HUDEP-2 (cell line): ENCODE measurements at regions not wholly inside any gene's neighbourhood (a gene's known extent, or its start where the extent isn't known, plus 50 kb on each side); places are given as distances from the start of the nearest gene placed in this dataset.

Experiments used
- DNase-seq, 76 experiments: peaks; one replicate each; lab custom pipeline; 2025; ENCODE audit not compliant: unreplicated experiment in 76 of 76; lab: John Stamatoyannopoulos, UW

DNA sequence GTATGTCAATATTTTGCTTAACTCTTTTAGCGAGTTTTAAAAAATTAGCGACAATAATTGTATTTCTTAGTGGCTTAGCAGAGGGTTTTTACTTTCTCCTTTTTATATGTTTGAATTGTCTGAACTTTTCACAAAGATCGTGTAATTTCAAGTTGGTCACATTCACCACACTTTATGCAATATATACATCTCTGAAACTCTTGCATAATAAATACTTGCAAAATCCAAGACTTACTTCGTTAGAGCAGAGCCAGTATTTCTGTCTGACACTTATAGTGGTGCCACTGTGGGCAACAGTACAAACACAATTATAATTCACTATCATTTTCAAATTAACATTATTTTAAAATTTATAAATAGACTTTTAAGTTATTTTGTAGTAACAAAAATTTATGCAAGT is 62.0 kb downstream of the SUCNR1 start:
- DNase-seq: no peak

DNA sequence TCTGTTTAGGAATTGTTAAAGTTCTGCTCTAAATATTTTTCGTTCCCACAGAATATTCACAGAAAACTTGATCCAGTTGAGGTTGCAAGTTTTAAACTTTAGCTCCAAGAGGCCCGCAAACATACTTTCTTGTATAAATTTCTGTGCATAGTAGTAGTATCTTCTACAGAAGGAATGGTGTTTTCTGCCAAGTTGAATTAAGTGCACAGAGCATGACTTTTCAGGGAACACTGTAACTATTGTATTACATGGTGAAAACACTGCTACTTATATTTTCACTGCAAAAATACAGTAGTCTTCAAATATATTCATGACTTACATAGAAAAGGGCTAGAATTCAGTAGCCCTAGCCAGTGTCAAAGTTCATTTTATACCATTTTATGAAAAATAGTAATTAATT is 67.0 kb downstream of the SUCNR1 start:
- no peak for DNase-seq

DNA sequence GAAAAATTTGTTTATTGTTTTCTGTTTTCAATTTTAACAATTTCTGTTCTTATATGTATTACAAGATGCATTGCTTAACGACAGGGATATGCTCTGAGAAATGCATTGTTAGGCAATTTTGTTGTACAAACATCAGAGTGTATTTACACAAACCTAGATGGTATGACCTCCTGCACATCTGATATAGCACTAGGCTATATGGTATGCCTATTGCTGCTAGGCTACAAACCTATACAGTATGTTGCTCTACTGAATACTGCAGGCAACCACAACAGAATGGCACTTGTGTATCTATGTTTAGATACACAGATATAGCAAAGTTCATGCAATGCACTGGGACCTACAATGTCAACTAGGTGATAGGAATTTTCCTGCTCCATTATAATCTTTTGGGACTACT is 70.1 kb downstream of the SUCNR1 start:
- no peak for DNase-seq

DNA sequence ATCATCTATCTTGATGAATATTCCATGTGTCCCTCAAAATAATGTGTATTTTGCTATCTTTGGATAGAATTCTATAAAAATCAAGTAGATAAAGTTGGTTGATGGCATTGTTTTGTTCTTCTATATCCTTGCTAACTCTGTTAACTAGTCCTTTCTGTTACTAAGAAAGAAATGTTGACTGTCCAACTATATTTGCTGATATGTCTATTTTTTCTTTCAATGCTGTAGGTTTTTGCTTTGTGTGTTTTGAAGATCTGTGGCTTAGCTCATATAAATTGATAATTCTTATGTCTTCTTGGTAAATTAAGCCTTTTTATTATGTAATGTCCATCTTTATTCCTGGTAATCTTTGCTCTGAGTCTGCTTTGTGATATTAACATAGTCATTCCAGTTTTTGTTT is 70.9 kb downstream of the SUCNR1 start:
- no peak for DNase-seq

DNA sequence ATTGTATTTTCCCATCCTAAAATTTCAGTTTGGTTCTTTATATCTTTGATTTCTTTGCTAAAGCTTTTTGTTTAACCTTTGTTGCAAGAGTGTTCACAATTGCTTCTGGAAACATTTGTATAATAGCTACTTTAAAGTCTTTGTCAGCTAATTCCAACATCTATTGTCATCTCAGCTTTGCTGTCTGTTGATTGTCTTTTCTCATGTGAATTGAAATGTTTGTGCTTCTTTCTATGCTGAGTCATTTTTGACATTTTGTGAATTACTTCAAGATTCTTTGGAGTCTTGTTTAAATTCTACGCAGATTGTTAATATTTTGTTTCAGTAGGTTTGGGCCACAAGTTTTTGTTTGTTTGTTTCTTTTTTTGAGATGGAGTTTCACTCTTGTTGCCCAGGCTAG is 73.2 kb downstream of the SUCNR1 start:
- no peak for DNase-seq

DNA sequence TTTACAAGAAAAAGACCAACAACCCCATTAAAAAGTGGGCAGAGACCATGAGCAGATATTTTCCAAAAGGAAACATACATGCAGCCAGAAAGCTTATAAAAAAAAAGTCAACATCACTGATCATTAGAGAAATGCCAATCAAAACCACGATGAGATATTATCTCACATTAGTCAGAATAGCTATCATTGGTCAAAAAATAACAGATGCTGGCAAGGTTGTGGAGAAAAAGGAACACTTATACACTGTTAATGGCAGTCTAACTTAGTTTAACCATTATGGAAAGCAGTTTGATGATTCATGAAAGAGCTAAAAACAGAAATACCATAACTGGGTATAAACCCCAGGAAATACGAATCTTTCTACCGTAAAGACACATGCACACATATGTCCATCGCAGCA is 76.3 kb downstream of the SUCNR1 start:
- no peak for DNase-seq

DNA sequence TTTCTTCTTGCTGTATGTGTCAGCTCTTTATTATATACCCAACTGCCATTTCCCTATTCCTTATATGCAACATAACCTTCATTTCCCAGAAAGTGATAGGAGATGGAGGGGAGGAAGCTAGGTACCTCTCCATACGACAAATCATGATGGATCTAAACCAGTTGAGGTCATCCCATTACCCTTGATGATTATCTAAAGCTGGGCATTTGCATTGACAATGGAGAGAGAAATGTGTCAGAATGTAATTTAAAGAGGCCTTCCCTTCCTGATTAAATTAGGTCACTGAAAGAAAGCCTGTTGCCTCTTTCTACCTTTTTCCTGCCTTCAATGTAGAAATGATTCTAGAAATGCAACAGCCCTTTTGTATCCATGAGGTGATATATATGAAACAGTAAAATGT is 81.9 kb downstream of the SUCNR1 start:
- DNase-seq: no peak

DNA sequence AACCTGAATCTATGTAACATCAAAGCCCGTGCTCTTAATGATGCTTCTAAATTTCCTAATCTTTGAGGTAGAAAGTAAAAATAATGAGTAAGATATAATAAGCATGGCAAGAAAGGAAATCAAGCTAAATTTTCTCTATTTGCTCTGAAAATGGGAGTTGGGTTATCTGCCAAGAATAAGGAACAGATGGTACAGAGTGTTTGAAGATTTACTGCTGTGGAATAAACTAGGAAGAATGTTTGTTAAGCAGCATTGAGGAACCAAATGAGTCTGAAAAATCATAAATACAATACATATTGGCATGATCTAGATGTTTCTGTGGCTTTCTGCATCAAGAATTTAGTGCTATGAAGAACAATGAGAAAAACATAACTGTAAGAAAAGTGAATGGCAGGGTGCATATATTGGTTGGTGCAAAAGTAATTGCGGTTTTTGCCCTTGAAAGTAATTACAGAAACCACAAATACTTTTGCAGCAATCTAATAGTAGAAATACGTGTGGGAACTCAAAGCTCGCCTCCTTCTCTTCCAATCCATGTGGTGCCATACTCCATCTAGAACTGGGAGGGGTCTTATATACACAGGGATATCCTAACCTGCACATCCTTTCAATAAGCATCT is 87.6 kb downstream of the SUCNR1 start:
- DNase-seq: no peak

DNA sequence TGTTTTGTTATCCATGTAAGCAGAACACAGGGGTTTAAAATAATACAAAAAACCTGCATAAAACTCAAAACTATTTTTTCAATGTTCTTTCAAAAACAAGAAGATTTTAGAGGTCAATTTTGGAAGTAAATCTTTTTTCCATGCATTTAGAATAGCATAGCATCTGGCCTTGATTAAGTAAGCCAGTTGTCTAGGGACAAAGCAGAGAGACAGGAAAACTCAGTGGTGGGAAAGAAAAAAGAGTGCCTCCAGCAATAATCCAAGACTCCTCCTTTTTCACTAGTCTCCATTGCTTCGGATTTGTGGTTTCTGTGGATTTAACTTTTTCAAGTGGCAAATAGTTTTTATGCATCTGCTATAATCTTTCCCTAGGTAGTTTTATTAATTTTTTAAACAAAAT is 88.9 kb downstream of the SUCNR1 start:
- DNase-seq: no peak

DNA sequence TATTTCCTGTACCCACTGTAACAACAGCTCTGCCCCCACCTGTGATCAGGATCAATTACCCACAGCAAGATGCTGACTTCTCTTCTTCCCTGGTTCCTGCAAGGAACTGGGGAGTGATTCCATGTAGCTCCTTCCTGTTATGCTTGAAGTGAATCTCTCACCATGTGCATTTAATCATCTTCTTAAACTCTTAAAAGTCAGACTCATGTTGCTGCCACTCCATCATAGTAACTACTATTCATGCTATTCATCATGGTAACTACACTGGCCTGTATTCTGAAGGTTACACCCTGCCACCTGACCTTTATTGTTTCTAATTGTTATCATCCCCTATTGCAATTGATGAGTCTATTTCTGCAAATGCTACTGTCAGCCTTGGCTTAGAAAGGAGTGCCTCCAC is 89.5 kb downstream of the SUCNR1 start:
- DNase-seq: no peak

DNA sequence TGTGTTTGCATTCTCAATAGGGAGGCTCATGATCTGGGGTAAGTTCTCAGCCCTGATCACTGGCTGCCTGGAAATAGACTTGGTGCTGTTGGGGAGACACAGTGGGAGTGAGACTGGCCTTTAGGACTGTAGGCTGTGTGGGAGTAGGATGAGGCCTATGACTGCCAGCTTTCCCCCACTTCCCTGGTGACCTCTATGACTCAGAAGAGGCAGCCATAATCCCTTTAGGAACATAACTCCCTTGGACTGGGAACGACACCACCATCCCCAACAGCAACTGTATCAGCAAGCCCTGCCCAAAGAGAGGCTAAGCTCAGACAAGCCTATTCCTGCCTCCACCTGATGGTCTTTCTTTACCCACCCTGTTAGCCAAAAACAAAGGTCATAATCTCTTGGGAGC is 91.3 kb downstream of the SUCNR1 start:
- no peak for DNase-seq

DNA sequence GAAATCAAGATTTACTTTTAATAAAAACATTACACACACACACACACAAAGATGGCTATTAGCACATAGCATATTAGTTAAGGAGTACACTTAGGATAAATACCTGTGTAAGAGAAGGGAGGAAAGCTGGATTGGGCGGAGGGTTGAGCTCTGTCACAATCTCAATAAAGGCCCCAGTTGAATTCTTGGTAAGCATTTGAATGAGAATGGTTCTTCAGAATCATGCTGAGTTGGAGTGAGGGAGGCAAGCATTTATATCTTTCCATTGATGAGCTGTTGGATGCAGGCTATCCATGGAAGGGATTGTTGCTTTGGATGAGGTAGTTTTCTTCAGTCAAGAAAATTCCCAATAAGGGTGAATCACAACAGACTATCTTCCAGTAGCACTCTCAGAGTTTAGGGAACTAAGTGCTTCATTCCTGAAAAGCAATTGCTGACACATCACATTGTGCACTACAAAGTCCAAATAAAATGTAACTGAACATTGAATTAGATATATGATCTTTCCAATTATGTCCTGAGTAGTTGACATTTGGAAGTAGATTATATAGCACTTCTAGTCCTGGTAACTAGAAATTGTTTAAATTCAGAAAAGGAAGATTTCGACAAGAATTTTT is 95.7 kb downstream of the SUCNR1 start:
- DNase-seq: no peak

DNA sequence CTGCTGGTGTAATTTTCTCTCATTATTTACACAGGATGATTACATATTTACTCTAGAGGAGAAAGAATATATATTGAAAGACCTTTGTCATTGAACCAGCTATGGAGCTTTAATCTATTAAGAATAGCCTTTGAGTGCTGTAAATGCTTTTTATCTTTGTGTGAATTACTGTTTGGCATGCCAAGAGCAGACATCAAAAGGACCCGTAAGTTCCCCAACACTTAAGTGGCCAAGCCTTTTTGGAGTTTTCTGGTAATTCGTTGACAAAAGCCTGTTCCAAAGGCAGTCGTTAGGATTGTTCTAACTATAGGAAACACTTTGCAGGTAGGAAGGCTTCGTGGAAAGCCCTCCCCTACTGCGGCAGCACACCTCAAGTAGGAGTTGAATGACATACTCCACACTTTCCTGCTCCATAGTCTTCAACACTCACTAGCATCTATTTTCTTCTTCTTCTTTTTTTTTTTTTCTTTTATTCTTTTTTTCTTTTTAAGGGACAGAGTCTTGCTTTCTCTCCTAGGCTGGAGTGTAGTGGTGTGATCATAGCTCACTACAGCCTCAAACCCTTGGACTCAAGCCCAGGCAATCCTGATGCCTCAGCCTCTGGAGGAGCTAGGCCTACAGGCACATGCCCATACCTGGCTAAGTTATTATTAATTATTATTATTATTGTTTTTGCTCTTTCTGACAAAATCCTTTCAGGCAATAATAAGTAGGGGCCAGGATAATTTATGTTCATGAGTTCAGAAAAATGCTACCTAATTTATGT is 98.6 kb downstream of the SUCNR1 start:
- DNase-seq: no peak

DNA sequence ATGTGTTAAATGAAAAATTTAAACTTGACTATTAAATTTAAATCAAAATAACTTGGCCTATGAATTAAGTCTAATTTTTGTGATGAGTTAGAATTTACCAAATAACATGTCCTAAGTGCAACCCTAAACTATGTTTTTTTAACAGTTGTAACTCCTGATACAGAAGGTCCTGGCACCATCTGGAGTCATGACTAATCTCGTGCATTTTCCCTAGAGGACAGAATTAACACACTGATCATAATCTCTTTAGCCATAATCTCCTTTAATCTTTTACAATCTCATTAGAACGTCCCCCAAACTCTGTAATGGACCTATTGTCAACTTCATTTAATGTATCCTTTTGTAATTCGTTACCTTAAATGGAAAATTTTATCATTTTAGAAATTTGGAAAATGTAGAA is 100.6 kb downstream of the SUCNR1 start:
- no peak for DNase-seq

DNA sequence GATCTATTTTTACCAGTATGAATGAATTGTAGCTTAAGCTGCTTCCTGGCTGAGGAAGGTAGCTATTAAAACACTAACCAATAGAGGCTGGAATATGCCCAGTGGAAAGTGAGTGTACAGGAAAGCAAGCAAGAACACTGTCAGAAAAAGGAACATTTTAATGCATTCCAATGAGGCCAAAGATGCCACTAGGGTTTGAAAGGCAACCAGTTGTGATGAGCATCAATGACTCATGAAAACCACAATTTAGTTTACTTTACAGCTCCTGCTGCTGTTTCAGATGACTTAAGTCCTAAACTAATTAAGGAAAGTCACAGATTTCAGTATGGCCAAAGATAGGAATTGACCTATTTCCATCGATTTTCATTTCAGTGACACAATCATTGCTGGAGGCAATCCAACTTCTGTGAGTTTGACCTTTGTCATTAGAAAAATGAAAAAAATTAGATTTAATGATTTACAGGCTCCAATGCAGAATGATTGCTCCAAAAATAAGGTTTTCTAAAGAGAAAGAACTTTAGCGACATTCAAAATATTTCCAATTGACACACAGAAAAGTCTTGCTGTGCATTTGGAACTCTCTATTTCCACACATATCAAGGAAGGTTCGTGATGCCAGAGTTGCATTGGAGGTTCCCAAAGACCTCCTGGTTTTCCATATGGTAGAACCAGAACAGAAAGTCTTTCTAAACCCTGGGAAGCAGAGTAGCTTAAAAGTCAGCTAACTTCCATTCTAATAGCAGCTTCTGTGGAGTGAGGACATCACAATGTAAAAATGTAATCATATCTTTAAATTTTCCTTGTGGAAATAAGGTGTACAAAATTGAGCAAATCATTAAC is 103.0 kb downstream of the SUCNR1 start:
- no peak for DNase-seq

DNA sequence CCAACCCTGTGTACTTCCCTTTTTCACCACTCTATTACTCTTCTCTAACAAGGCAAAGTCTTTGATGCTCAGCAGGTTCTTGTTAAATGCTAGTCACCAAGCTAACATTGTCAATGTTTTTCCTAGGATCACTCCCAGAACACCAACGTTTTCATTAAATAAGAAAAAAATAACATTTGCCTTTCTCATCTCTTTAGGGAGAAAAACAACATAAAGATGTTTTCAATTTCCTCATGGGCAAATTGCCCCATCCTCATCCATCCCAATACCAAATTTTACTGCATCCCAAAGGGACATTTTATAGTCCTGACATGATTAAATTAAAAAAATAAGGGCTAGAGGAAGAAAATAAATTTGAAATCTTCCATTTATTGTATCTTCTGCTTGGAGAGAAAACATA is 106.5 kb downstream of the SUCNR1 start:
- no peak for DNase-seq

DNA sequence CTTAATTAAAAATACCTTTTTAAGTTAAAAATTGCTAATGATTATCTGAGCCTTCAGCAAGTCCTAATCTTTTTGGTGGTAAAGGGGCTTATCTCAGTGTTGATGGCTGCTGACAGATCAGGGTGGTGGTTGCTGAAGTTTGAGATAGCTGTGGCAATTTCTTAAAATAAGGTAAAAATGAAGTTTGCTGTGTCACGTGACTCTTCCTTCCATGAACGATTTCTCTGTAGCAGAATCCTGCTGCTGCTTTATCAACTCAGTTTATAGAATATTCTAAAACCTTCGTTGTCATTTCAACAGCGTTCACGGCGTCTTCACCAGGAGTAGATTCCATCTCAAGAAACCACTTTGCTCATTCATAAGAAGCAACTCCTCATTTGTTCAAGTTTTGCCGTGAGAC is 110.1 kb downstream of the SUCNR1 start:
- DNase-seq: no peak

DNA sequence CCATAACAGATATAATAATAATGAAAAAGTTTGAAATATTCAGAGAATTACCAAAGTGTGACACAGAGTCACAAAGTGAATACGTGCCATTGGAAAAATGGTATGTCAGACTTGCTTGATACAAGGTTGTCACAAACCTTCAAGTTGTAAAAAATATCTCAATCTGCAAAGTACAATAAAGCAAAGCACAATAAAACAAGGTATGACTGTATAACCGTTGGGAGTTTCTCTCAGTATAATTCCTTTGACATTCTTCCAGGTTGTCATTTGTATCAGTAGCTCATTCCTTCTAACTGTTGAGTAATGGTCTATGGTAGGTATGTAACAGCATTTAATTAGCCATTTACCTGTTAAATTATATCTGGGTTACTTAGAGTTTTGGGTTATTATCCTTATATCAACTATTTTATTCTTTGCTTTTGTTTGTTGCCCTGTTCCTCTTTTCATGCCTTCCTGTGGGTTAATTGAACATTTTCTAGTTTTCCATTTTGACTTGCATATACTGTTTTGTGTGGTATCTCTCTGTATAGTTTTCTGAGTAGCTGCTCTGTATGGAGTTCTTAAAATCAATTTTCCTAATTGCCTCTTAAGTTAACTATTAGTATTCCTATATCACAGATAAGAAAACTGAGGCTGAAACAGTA is 112.5 kb downstream of the SUCNR1 start:
- DNase-seq: no peak

DNA sequence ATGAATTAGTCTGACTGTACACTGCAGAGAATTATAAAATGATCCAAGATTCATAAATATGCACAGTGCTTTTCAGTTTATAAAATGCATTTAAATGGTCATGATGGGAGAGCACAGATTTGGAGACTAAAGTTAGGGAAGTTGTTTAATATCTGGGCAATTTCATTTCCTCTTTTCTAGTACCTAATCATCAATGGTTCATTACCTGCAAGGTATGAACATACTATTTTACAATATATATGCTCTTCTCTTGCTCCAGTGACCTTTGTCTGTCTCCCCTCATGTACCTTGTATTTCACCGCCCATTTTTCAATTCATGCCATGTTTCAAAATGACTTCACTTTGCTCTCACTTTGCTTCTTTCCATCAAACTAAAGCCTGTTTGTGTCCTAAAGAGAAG is 114.5 kb downstream of the SUCNR1 start:
- no peak for DNase-seq

DNA sequence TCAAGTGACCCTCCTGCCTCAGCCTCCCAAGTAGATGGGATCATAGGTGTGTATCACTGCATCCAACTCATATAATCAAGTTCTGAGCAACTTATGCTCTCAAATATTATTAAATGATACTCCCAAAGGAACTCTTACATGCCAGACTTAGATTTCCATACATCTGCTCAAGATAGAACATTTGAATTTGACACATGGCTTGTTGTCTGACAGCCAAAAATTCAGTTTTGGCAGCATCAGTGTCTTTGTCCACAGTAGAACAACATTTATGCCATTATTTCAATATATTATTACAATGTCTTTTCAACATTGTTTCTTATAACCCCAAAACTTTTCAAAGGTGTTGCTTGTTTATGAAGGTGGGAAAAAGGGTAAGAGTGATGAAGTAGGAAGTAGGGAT is 116.2 kb downstream of the SUCNR1 start:
- no peak for DNase-seq
